Loucy (cell line): ENCODE measurements at regions not wholly inside any gene's neighbourhood (a gene's known extent, or its start where the extent isn't known, plus 50 kb on each side); places are given as distances from the start of the nearest gene placed in this dataset.

Experiments used
- CTCF ChIP-seq: fragments of 200-600 bp; sonication (generic); conservative IDR thresholded peaks from 2 replicates; pipeline ENCODE4 v1.5.1; 2014; ENCODE audit warnings: mild to moderate bottlenecking, antibody characterized with exemption, low read length
- EZH2phosphoT487 ChIP-seq: fragments of 200-600 bp; IDR thresholded peaks from 2 replicates; pipeline ENCODE4 v1.6.1; 2018; ENCODE audit warnings: antibody characterized with exemption, mild to moderate bottlenecking, moderate library complexity, borderline replicate concordance

DNA sequence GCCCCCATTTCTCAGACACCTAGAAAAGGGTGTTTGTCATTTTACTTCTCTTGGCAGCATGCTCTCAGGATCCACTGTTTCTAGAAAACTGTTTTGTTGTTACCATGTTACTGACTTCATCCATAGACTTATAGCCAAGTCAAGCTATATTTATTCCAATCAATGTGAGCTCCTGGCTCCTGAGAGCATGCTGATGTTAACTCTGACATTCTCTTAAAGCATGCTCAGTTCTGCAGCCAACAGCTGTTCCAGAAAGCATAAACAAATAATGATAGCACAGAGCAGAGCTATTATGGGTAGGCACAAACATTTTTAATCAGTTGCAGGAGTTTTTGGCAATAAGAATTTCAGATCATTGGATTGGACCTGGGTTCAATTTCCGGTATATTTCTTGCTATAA, 92.4 kb upstream of the CEP85L start:
- no peak for TF ChIP-seq CTCF
- no peak for TF ChIP-seq EZH2phosphoT487
